HFFc6 (cell line): ENCODE measurements at regions not wholly inside any gene's neighbourhood (a gene's known extent, or its start where the extent isn't known, plus 50 kb on each side); places are given as distances from the start of the nearest gene placed in this dataset.

ENCODE experiments used
- DNase-seq: peaks from one replicate; pipeline ENCODE4 v3.0.0-alpha.2; 2018
- H3K27ac Mint-ChIP-seq: 2 replicates; pipeline ENCODE4 v1.8.0; 2020; ENCODE audit warnings: mild to moderate bottlenecking, mixed read lengths
- H3K27me3 Mint-ChIP-seq: 2 replicates; pipeline ENCODE4 v1.8.0; 2021; ENCODE audit warnings: mild to moderate bottlenecking, moderate library complexity, mixed read lengths; ENCODE audit not compliant: insufficient read depth
- H3K36me3 Mint-ChIP-seq: 2 replicates; pipeline ENCODE4 v1.8.0; 2021; ENCODE audit warnings: low read depth, mixed read lengths
- H3K4me1 Mint-ChIP-seq: 2 replicates; pipeline ENCODE4 v1.8.0; 2020; ENCODE audit warnings: low read depth, mixed read lengths
- H3K4me3 Mint-ChIP-seq: 2 replicates; pipeline ENCODE4 v1.8.0; 2020; ENCODE audit warnings: mild to moderate bottlenecking, moderate library complexity, mixed read lengths
- H3K9me3 Mint-ChIP-seq: 2 replicates; pipeline ENCODE4 v1.8.0; 2020; ENCODE audit warnings: mild to moderate bottlenecking, mixed read lengths
- CTCF ChIP-seq: fragments of 200-600 bp; sonication (generic); IDR thresholded peaks from 2 replicates; pipeline ENCODE4 v1.5.0; 2021; ENCODE audit warnings: antibody characterized with exemption, mild to moderate bottlenecking

DNA sequence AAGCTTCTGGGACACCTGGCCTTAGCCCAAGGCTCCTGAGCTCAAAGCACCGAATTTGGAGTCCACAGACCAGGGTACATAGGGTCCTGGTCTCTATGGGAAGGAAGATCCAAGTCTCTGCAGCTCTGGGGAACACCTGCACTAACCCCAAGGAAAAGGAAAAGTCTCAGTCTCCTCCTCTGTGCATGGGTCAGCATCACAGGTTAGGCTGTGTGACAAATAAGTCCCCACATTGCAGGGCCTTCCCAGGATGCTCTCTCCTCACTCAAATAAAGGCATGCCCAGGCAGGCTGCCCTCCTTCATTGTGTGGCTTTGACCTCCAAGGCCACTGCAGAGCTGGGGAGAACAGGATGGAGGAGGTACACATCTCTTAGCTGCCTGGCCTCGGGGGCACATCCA, 121.0 kb upstream of the ZMIZ1 start:
- H3K36me3 Mint-ChIP-seq = 0 out of 2 replicates have a peak, but pooled peaks cover 3% of the 10 kb centered on the region

DNA sequence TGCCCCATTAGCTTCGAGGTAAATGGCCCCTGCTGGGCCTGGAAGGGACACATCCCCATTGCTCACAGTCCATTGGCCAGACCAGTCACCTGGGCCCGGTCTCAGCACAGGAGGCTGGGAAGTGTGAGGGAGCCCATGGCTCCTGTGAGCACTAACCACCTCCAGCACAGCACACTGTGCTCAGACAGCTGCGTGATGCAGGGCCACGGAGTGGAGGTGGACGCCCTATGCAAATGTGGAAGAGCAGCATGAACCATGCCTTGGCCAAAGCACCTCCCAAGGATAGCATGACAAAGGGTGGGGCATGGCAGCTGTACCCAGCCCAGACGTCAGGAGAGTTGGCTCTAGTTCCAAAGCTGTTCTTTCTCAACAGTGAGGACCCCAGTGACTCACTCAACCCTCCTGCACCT, 120.1 kb upstream of the ZMIZ1 start:
- TF ChIP-seq CTCF = no peak
- Mint-ChIP-seq H3K9me3 (no peaks in the 10 kb centered on the region), H3K4me3 (no peak overlapping the region), H3K27me3 (peaks cover 2% of the 10 kb centered on the region; the same call in 1 of the 2 replicates), H3K4me1 (peaks cover 46% of the 10 kb centered on the region), H3K27ac (no peak overlapping the region), H3K36me3 (no peaks in the 10 kb centered on the region)
- no peak for DNase-seq

More for the DNA sequence above, 121.0 kb upstream of the ZMIZ1 start:
- Mint-ChIP-seq H3K27ac (no peak overlapping the region), H3K4me3 (no peak overlapping the region), H3K4me1 (peaks cover 38% of the 10 kb centered on the region), H3K9me3 (peaks cover 4% of the 10 kb centered on the region; the same call in 1 of the 2 replicates), H3K27me3 (peaks cover 3% of the 10 kb centered on the region; the same call in 1 of the 2 replicates)
- no peak for TF ChIP-seq CTCF
- DNase-seq = no peak

DNA sequence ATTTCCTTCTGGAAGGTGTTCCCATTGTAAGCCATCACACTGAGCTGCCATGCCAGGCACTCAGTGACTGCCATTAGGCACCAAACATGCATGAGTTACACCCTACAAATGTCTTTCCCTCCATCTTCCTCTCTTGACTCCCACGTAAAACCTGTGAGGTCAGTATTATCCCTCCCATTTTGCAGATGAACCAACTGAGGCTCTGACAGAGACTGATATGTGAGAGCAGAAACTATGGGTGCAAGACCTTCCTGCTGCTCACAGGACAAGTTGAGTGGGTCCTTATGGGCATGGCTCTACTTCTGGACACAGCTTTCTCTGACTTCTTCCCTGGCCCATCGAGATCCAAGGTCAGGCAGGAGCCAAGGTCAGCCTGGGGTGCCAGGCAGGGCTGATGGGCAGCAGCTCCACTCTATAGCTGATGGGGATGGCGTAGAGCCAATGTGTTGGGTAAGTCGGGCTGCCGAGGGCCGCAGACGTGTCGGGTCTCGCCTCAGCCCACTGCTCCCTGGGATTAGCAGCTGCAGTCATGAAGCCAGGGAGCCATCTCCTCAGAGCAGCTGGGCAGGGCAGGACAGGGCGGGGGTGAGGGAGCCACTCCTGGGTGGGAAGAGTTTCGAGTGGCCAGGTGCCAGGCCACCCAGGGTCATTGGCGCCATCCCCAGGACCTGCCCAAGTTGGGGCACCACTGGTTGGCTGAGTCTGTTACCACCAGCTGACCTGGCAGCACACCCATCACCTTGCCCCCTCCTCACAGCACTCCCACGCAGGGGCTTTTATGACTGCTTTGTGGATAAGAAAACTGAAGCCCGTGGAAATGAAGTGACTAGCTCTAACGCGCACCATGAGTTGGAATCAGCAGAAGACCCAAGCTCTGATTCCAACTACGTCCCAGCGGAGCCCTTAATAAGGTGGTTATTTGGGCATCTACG, 117.8 kb upstream of the ZMIZ1 start:
- no peaks in the 10 kb centered on the region for H3K9me3 Mint-ChIP-seq
- no peak for TF ChIP-seq CTCF
- H3K27me3 Mint-ChIP-seq = peaks cover 4% of the 10 kb centered on the region
- no peak for DNase-seq
- no peak overlapping the region for H3K27ac Mint-ChIP-seq
- no peaks in the 10 kb centered on the region for H3K36me3 Mint-ChIP-seq
- H3K4me3 Mint-ChIP-seq = no peak overlapping the region
- H3K4me1 Mint-ChIP-seq = peaks cover 29% of the 10 kb centered on the region

- Mint-ChIP-seq H3K36me3 (no peaks in the 10 kb centered on the region), H3K27ac (peak overlapping the region; percentile 79), H3K27me3 (peaks cover 4% of the 10 kb centered on the region), H3K4me3 (no peak overlapping the region), H3K9me3 (no peaks in the 10 kb centered on the region), H3K4me1 (peaks cover 30% of the 10 kb centered on the region)
- TF ChIP-seq CTCF = no peak
- DNase-seq = no peak
Measured at GRCh38 chr10:78952030-78952429, 116.7 kb upstream of the ZMIZ1 start.

- H3K4me3 Mint-ChIP-seq = peak overlapping the region; percentile 33; the same call in 1 of the 2 replicates
- peak; percentile 63 for TF ChIP-seq CTCF
- peaks cover 37% of the 10 kb centered on the region for H3K4me1 Mint-ChIP-seq
- H3K9me3 Mint-ChIP-seq = no peaks in the 10 kb centered on the region
- DNase-seq = peak; percentile 86
- H3K27me3 Mint-ChIP-seq = peaks cover 4% of the 10 kb centered on the region
- peak overlapping the region; percentile 79 for H3K27ac Mint-ChIP-seq
- H3K36me3 Mint-ChIP-seq = no peaks in the 10 kb centered on the region
Measured at GRCh38 chr10:78952686-78953085, 116.1 kb upstream of the ZMIZ1 start.
